ENCODE measurements at regions not wholly inside any gene's neighbourhood (a gene's known extent, or its start where the extent isn't known, plus 50 kb on each side); places are given as distances from the start of the nearest gene placed in this dataset.

DNA sequence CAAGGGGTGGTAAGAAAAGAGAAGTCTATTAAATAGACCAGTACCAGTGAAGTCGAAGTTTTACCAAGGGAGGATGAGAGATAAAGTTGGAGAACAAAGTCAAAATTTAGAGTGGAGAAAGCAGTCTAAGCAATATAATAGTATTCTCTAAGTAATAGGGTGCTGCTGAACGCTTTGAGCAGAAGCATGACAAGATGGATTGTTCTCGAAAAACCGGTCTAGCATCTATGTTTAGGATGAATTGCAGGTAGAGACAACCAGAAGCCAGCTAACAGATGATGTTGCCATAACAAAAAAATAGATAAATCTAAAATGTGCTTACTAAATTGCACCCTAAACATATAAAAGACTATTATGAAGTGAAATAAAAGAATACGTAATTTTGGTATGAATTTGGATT, 237.0 kb downstream of the PRELID2 start:
- no peak for TF ChIP-seq RFX5 (IDR thresholded peaks at IDR 0.05)
- no peak for TF ChIP-seq ATOH8 (CRISPR knock-in tag; IDR thresholded peaks at IDR 0.05; ENCODE audit: low read depth)
- no peak for TF ChIP-seq MAFK (IDR thresholded peaks at IDR 0.05; ENCODE audit: partially characterized antibody)
- no peak for TF ChIP-seq KDM5A (IDR thresholded peaks at IDR 0.05)
- no peak for TF ChIP-seq MYC (IDR thresholded peaks at IDR 0.05; ENCODE audit: borderline replicate concordance, low read length)
- no peak for TF ChIP-seq RAD21 (conservative IDR thresholded peaks at IDR 0.05 in 1 of 2, IDR thresholded peaks at IDR 0.05 in 1 of 2)
- TF ChIP-seq FOSL2 (IDR thresholded peaks at IDR 0.05), result no peak
- TF ChIP-seq FOSL2 (CRISPR knock-in tag; IDR thresholded peaks at IDR 0.05), result no peak
- TF ChIP-seq KDM1A (IDR thresholded peaks at IDR 0.05; ENCODE audit: low read depth), result no peak
- TF ChIP-seq USF2 (IDR thresholded peaks at IDR 0.05), result no peak
- TF ChIP-seq, protein P1, sequence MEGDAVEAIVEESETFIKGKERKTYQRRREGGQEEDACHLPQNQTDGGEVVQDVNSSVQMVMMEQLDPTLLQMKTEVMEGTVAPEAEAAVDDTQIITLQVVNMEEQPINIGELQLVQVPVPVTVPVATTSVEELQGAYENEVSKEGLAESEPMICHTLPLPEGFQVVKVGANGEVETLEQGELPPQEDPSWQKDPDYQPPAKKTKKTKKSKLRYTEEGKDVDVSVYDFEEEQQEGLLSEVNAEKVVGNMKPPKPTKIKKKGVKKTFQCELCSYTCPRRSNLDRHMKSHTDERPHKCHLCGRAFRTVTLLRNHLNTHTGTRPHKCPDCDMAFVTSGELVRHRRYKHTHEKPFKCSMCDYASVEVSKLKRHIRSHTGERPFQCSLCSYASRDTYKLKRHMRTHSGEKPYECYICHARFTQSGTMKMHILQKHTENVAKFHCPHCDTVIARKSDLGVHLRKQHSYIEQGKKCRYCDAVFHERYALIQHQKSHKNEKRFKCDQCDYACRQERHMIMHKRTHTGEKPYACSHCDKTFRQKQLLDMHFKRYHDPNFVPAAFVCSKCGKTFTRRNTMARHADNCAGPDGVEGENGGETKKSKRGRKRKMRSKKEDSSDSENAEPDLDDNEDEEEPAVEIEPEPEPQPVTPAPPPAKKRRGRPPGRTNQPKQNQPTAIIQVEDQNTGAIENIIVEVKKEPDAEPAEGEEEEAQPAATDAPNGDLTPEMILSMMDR (IDR thresholded peaks at IDR 0.05), result no peak
- no peak for TF ChIP-seq ZFP36 (IDR thresholded peaks at IDR 0.05; ENCODE audit: borderline replicate concordance, partially characterized antibody)
- TF ChIP-seq MAZ (IDR thresholded peaks at IDR 0.05; ENCODE audit: borderline replicate concordance, low read depth, low read length), result no peak
- no peak for TF ChIP-seq FOXS1 (CRISPR knock-in tag; IDR thresholded peaks at IDR 0.05)
- TF ChIP-seq JUNB (IDR thresholded peaks at IDR 0.05), result no peak
- TF ChIP-seq PHF8 (IDR thresholded peaks at IDR 0.05; ENCODE audit: borderline replicate concordance, low read depth), result no peak
- no peak for TF ChIP-seq HEYL (CRISPR knock-in tag; IDR thresholded peaks at IDR 0.05)
- no peak for TF ChIP-seq SMC3 (IDR thresholded peaks at IDR 0.05)
- no peak for TF ChIP-seq NPAS2 (CRISPR knock-in tag; IDR thresholded peaks at IDR 0.05; ENCODE audit: borderline replicate concordance)
- FAIRE-seq (no peak), ATAC-seq (no peak), DNase-seq (ENCODE audit: low read depth in 1 of 2, low spot score in 1 of 2) (no peak)
- ChIA-PET CTCF (no interaction called here), POLR2A (no interaction called here)
- no peaks in the 10 kb centered on the region for H3K4me1 ChIP-seq
- no peak overlapping the region for H3K4me2 ChIP-seq
- H3K4me3 ChIP-seq, result no peak overlapping the region
- 53% methylated on average over 5 of the region's 5 CpGs for WGBS (ENCODE audit: missing lambda C conversion rate)
- H3K9me3 ChIP-seq, result no peaks in the 10 kb centered on the region
- H3K27ac ChIP-seq, result no peak overlapping the region

GRCh38 chr5:145591578-145591977, 243.6 kb downstream of the PRELID2 start:
- POLR2A ChIA-PET, result no interaction called here
- Histone ChIP-seq H3K9me3 (no peaks in the 10 kb centered on the region), H3K4me1 (peaks cover 27% of the 10 kb centered on the region), H3K4me2 (no peak overlapping the region), H3K27ac (no peak overlapping the region), H3K4me3 (no peak overlapping the region)
- 74% methylated on average over 1 of the region's 1 CpG for WGBS (ENCODE audit: missing lambda C conversion rate)
- no peak for ATAC-seq
- no peak for FAIRE-seq
- DNase-seq (ENCODE audit: low read depth in 1 of 2, low spot score in 1 of 2), result no peak
- CTCF ChIA-PET, result interaction anchor here (1.0 kb wide), 1 partner anchor 11 kb away, joined by 4 read pairs; no protein-coding TSS in a partner anchor
- TF ChIP-seq, protein P2, sequence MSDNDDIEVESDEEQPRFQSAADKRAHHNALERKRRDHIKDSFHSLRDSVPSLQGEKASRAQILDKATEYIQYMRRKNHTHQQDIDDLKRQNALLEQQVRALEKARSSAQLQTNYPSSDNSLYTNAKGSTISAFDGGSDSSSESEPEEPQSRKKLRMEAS (IDR thresholded peaks at IDR 0.05), result no peak
- TF ChIP-seq, protein P3, sequence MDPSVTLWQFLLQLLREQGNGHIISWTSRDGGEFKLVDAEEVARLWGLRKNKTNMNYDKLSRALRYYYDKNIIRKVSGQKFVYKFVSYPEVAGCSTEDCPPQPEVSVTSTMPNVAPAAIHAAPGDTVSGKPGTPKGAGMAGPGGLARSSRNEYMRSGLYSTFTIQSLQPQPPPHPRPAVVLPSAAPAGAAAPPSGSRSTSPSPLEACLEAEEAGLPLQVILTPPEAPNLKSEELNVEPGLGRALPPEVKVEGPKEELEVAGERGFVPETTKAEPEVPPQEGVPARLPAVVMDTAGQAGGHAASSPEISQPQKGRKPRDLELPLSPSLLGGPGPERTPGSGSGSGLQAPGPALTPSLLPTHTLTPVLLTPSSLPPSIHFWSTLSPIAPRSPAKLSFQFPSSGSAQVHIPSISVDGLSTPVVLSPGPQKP (IDR thresholded peaks at IDR 0.05; ENCODE audit: low read depth, low read length), result no peak
- no peak for TF ChIP-seq GATA3 (IDR thresholded peaks at IDR 0.05; ENCODE audit: borderline replicate concordance)
- no peak for TF ChIP-seq CHD4 (IDR thresholded peaks at IDR 0.05; ENCODE audit: borderline replicate concordance)
- TF ChIP-seq FOSL2 (IDR thresholded peaks at IDR 0.05), result no peak
- no peak for TF ChIP-seq FOSL2 (CRISPR knock-in tag; IDR thresholded peaks at IDR 0.05)
- no peak for TF ChIP-seq JUNB (IDR thresholded peaks at IDR 0.05)
- TF ChIP-seq RFX5 (IDR thresholded peaks at IDR 0.05), result no peak
- TF ChIP-seq, protein P1 (IDR thresholded peaks at IDR 0.05), result no peak
- no peak for TF ChIP-seq MAZ (IDR thresholded peaks at IDR 0.05; ENCODE audit: borderline replicate concordance, low read depth, low read length)
- TF ChIP-seq HOXB13 (CRISPR knock-in tag; IDR thresholded peaks at IDR 0.05; ENCODE audit: low read depth), result no peak
- TF ChIP-seq HOXA7 (CRISPR knock-in tag; IDR thresholded peaks at IDR 0.05), result no peak
- TF ChIP-seq, protein P4, sequence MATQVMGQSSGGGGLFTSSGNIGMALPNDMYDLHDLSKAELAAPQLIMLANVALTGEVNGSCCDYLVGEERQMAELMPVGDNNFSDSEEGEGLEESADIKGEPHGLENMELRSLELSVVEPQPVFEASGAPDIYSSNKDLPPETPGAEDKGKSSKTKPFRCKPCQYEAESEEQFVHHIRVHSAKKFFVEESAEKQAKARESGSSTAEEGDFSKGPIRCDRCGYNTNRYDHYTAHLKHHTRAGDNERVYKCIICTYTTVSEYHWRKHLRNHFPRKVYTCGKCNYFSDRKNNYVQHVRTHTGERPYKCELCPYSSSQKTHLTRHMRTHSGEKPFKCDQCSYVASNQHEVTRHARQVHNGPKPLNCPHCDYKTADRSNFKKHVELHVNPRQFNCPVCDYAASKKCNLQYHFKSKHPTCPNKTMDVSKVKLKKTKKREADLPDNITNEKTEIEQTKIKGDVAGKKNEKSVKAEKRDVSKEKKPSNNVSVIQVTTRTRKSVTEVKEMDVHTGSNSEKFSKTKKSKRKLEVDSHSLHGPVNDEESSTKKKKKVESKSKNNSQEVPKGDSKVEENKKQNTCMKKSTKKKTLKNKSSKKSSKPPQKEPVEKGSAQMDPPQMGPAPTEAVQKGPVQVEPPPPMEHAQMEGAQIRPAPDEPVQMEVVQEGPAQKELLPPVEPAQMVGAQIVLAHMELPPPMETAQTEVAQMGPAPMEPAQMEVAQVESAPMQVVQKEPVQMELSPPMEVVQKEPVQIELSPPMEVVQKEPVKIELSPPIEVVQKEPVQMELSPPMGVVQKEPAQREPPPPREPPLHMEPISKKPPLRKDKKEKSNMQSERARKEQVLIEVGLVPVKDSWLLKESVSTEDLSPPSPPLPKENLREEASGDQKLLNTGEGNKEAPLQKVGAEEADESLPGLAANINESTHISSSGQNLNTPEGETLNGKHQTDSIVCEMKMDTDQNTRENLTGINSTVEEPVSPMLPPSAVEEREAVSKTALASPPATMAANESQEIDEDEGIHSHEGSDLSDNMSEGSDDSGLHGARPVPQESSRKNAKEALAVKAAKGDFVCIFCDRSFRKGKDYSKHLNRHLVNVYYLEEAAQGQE (IDR thresholded peaks at IDR 0.05), result no peak
- TF ChIP-seq HES2 (IDR thresholded peaks at IDR 0.05), result no peak

Data from A549 (cell line).